ENCODE measurements at regions not wholly inside any gene's neighbourhood (a gene's known extent, or its start where the extent isn't known, plus 50 kb on each side); places are given as distances from the start of the nearest gene placed in this dataset.

DNA sequence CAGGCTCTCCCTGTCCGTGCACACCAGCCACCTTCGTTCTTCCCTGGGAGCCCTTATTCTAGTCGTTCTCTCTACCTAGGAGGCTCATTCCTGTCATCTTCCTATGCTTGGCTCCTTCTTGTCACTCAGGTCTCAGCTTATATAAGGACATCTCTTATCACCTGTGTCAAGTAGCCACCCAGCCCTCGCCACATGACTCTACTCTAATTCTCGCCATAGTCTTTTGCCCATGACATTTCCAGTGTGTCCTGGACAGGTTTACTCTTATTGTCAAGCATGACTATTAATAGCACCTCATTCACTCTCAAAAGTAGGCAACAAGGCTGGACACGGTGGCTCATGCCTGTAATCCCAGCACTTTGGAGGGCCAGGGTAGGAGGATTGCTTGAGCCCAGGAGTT, 175.7 kb upstream of the NUDT4 start:
- no peak overlapping the region for H3K4me3 Mint-ChIP-seq (ENCODE audit: unreplicated experiment)
- no peaks in the 10 kb centered on the region for H3K27me3 Mint-ChIP-seq (ENCODE audit: insufficient read depth, unreplicated experiment)
- no peak for DNase-seq
- H3K4me3 ChIP-seq (ENCODE audit: low read depth, low read length): no peak overlapping the region
- H3K4me1 Mint-ChIP-seq (ENCODE audit: low read depth, unreplicated experiment): peaks cover 35% of the 10 kb centered on the region
- no peaks in the 10 kb centered on the region for H3K9me3 ChIP-seq
- POLR2A ChIA-PET: no interaction called here
- intact Hi-C loops (cut with micrococcal nuclease; ENCODE audit: unreplicated experiment): no loop called here
- H3K36me3 ChIP-seq (ENCODE audit: control insufficient read depth, insufficient read depth, low read length): no peaks in the 10 kb centered on the region
- TF ChIP-seq, protein P1, sequence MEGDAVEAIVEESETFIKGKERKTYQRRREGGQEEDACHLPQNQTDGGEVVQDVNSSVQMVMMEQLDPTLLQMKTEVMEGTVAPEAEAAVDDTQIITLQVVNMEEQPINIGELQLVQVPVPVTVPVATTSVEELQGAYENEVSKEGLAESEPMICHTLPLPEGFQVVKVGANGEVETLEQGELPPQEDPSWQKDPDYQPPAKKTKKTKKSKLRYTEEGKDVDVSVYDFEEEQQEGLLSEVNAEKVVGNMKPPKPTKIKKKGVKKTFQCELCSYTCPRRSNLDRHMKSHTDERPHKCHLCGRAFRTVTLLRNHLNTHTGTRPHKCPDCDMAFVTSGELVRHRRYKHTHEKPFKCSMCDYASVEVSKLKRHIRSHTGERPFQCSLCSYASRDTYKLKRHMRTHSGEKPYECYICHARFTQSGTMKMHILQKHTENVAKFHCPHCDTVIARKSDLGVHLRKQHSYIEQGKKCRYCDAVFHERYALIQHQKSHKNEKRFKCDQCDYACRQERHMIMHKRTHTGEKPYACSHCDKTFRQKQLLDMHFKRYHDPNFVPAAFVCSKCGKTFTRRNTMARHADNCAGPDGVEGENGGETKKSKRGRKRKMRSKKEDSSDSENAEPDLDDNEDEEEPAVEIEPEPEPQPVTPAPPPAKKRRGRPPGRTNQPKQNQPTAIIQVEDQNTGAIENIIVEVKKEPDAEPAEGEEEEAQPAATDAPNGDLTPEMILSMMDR (IDR thresholded peaks at IDR 0.05; ENCODE audit: insufficient read depth in 1 of 2, low read depth in 1 of 2, low read length in 1 of 2, severe bottlenecking in 1 of 2, unreplicated experiment in 1 of 2): no peak
- no peaks in the 10 kb centered on the region for H3K36me3 Mint-ChIP-seq (ENCODE audit: insufficient read depth, unreplicated experiment)
- no TSS peak for BruUV-seq (replicated peaks)
- H3K4me1 ChIP-seq: peaks cover 30% of the 10 kb centered on the region
- CTCF ChIA-PET: no interaction called here
- H3K27ac Mint-ChIP-seq (ENCODE audit: unreplicated experiment): no peak overlapping the region
- no peaks in the 10 kb centered on the region for H3K27me3 ChIP-seq (replicated peaks; ENCODE audit: control insufficient read depth, insufficient read depth, low read length)
- H3K9me3 Mint-ChIP-seq (ENCODE audit: unreplicated experiment): peaks cover 10% of the 10 kb centered on the region

DNA sequence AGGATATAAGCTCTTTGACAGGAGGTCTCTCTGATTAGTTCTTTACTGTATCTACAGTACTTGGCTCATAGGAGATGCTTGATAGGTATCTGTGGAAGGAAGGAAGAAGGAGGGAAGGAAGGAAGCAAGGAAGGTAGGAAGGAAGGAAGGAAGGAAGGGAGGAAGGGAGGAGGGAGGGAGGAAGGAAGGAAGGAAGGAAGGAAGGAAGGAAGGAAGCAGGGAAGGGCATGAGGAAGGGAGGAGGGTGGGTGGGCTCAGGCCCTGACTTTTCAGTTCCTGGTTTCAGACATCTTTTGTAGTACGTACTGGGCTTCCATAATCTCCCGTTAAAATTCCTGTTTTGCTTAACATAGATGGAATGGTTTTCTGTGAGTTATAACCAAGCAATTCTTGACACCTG, 175.0 kb upstream of the NUDT4 start:
- Mint-ChIP-seq H3K27me3 (ENCODE audit: insufficient read depth, unreplicated experiment) (no peaks in the 10 kb centered on the region), H3K4me1 (ENCODE audit: low read depth, unreplicated experiment) (peaks cover 30% of the 10 kb centered on the region), H3K4me3 (ENCODE audit: unreplicated experiment) (no peak overlapping the region), H3K9me3 (ENCODE audit: unreplicated experiment) (peaks cover 10% of the 10 kb centered on the region), H3K36me3 (ENCODE audit: insufficient read depth, unreplicated experiment) (no peaks in the 10 kb centered on the region), H3K27ac (ENCODE audit: unreplicated experiment) (no peak overlapping the region)
- no TSS peak for BruUV-seq (replicated peaks)
- Histone ChIP-seq H3K9me3 (no peaks in the 10 kb centered on the region), H3K4me3 (ENCODE audit: low read depth, low read length) (no peak overlapping the region), H3K27me3 (replicated peaks; ENCODE audit: control insufficient read depth, insufficient read depth, low read length) (no peaks in the 10 kb centered on the region), H3K4me1 (peaks cover 23% of the 10 kb centered on the region), H3K36me3 (ENCODE audit: control insufficient read depth, insufficient read depth, low read length) (no peaks in the 10 kb centered on the region)
- no peak for DNase-seq
- TF ChIP-seq, protein P1 (IDR thresholded peaks at IDR 0.05; ENCODE audit: insufficient read depth in 1 of 2, low read depth in 1 of 2, low read length in 1 of 2, severe bottlenecking in 1 of 2, unreplicated experiment in 1 of 2): no peak
- ChIA-PET POLR2A (no interaction called here), CTCF (no interaction called here)
- intact Hi-C loops (cut with micrococcal nuclease; ENCODE audit: unreplicated experiment): no loop called here

DNA sequence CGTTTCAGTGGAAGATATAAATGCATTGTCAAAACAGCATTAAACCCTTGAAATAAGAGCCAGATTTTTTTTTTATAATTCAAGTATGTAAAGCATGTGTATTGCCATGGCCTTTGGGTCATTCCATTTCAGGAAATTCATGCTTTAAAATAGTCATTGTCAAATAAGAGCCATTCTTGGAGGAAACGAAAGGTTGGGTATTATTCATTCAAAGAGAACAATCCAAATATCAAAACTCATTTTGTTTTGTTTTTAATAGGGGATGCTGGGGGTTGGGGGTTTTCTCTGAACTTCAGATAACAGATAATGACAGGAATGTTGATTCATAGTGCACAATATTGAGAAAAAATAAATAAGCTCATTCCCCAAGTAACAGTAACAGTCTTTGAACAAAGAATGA, 174.4 kb upstream of the NUDT4 start:
- no TSS peak for BruUV-seq (replicated peaks)
- TF ChIP-seq, protein P1 (IDR thresholded peaks at IDR 0.05; ENCODE audit: insufficient read depth in 1 of 2, low read depth in 1 of 2, low read length in 1 of 2, severe bottlenecking in 1 of 2, unreplicated experiment in 1 of 2): no peak
- CTCF ChIA-PET: no interaction called here
- Histone ChIP-seq H3K4me1 (peaks cover 17% of the 10 kb centered on the region), H3K36me3 (ENCODE audit: control insufficient read depth, insufficient read depth, low read length) (no peaks in the 10 kb centered on the region), H3K4me3 (ENCODE audit: low read depth, low read length) (no peak overlapping the region), H3K9me3 (no peaks in the 10 kb centered on the region), H3K27me3 (replicated peaks; ENCODE audit: control insufficient read depth, insufficient read depth, low read length) (no peaks in the 10 kb centered on the region)
- Mint-ChIP-seq H3K27ac (ENCODE audit: unreplicated experiment) (no peak overlapping the region), H3K4me3 (ENCODE audit: unreplicated experiment) (no peak overlapping the region), H3K4me1 (ENCODE audit: low read depth, unreplicated experiment) (peaks cover 23% of the 10 kb centered on the region), H3K9me3 (ENCODE audit: unreplicated experiment) (peaks cover 10% of the 10 kb centered on the region), H3K36me3 (ENCODE audit: insufficient read depth, unreplicated experiment) (no peaks in the 10 kb centered on the region), H3K27me3 (ENCODE audit: insufficient read depth, unreplicated experiment) (no peaks in the 10 kb centered on the region)
- intact Hi-C loops (cut with micrococcal nuclease; ENCODE audit: unreplicated experiment): no loop called here
- no peak for DNase-seq
- POLR2A ChIA-PET: no interaction called here

Measured in Caco-2 (cell line).